ENCODE measurements at regions not wholly inside any gene's neighbourhood (a gene's known extent, or its start where the extent isn't known, plus 50 kb on each side); places are given as distances from the start of the nearest gene placed in this dataset.

- TF ChIP-seq EZH2phosphoT487 (IDR thresholded peaks at IDR 0.05; ENCODE audit: borderline replicate concordance, low read depth, low read length) (no peak), CTCF (conservative IDR thresholded peaks at IDR 0.05; ENCODE audit: low read length) (no peak)
Measured at GRCh38 chr13:110028838-110029621, 242.6 kb upstream of the IRS2 start.
